ENCODE measurements at regions not wholly inside any gene's neighbourhood (a gene's known extent, or its start where the extent isn't known, plus 50 kb on each side); places are given as distances from the start of the nearest gene placed in this dataset.

- H3K27ac ChIP-seq (ENCODE audit: low read depth): no peak overlapping the region
- H3K4me3 ChIP-seq: no peak overlapping the region
- no peaks in the 10 kb centered on the region for H3K9me2 ChIP-seq (ENCODE audit: insufficient read depth)
- H2AFZ ChIP-seq: no peak overlapping the region
- no peak for DNase-seq (ENCODE audit: low spot score)
- Mint-ChIP-seq H3K9me3 (no peaks in the 10 kb centered on the region), H3K27me3 (ENCODE audit: insufficient read depth, low read depth, poor library complexity) (peaks cover 2% of the 10 kb centered on the region), H3K27ac (no peak overlapping the region), H3K4me3 (no peak overlapping the region), H3K36me3 (ENCODE audit: low read depth) (no peaks in the 10 kb centered on the region), H3K4me1 (peaks cover 11% of the 10 kb centered on the region)
- no peaks in the 10 kb centered on the region for H3F3A ChIP-seq (replicated peaks; ENCODE audit: low read depth)
- H3K36me3 ChIP-seq (ENCODE audit: insufficient read depth): no peaks in the 10 kb centered on the region; the same call in 1 of the 2 replicates
- H3K4me2 ChIP-seq: no peak overlapping the region
- no peak for ATAC-seq
- no peaks in the 10 kb centered on the region for H3K4me1 ChIP-seq (ENCODE audit: insufficient read depth)
- no peaks in the 10 kb centered on the region for H3K27me3 ChIP-seq (ENCODE audit: insufficient read depth)
- no peak for TF ChIP-seq CTCF (conservative IDR thresholded peaks at IDR 0.05; ENCODE audit: low read depth in 2 of 2)
- H3K79me2 ChIP-seq (replicated peaks; ENCODE audit: insufficient read depth): no peaks in the 10 kb centered on the region
- H4K20me1 ChIP-seq (replicated peaks; ENCODE audit: insufficient read depth): no peaks in the 10 kb centered on the region
These were observed 693.6 kb downstream of the PRELID2 start for GRCh38 chr5:145141534-145141933.

GRCh38 chr5:145130996-145131395, 704.1 kb downstream of the PRELID2 start:
- Mint-ChIP-seq H3K27ac (peak overlapping the region; percentile 39; the same call in 1 of the 2 replicates), H3K4me3 (no peak overlapping the region), H3K4me1 (peaks cover 9% of the 10 kb centered on the region; the same call in 2 of the 3 replicates), H3K27me3 (ENCODE audit: insufficient read depth, low read depth, poor library complexity) (no peaks in the 10 kb centered on the region), H3K9me3 (no peaks in the 10 kb centered on the region), H3K36me3 (ENCODE audit: low read depth) (no peaks in the 10 kb centered on the region)
- H3K9me2 ChIP-seq (ENCODE audit: insufficient read depth): no peaks in the 10 kb centered on the region
- H3F3A ChIP-seq (replicated peaks; ENCODE audit: low read depth): no peaks in the 10 kb centered on the region
- H3K27me3 ChIP-seq (ENCODE audit: insufficient read depth): no peaks in the 10 kb centered on the region
- H3K79me2 ChIP-seq (replicated peaks; ENCODE audit: insufficient read depth): no peaks in the 10 kb centered on the region
- H4K20me1 ChIP-seq (replicated peaks; ENCODE audit: insufficient read depth): no peaks in the 10 kb centered on the region
- no peak overlapping the region for H3K4me3 ChIP-seq
- no peak for TF ChIP-seq CTCF (conservative IDR thresholded peaks at IDR 0.05; ENCODE audit: low read depth in 2 of 2)
- no peak for TF ChIP-seq ZNF462 (CRISPR knock-in tag; IDR thresholded peaks at IDR 0.05)
- TF ChIP-seq POLR2AphosphoS5 (IDR thresholded peaks at IDR 0.05; ENCODE audit: low read depth): no peak
- no peak for TF ChIP-seq STAT1 (IDR thresholded peaks at IDR 0.05; ENCODE audit: unreplicated experiment)
- TF ChIP-seq ZNF114 (CRISPR knock-in tag; IDR thresholded peaks at IDR 0.05): no peak
- no peak for TF ChIP-seq EZH2phosphoT487 (IDR thresholded peaks at IDR 0.05; ENCODE audit: unreplicated experiment)
- H3K4me1 ChIP-seq (ENCODE audit: insufficient read depth): peaks cover 20% of the 10 kb centered on the region
- DNase-seq (ENCODE audit: low spot score): peak; percentile 38
- peak overlapping the region; percentile 27 for H3K4me2 ChIP-seq
- H3K27ac ChIP-seq (ENCODE audit: low read depth): no peak overlapping the region
- no peaks in the 10 kb centered on the region for H3K36me3 ChIP-seq (ENCODE audit: insufficient read depth)
- no peak overlapping the region for H2AFZ ChIP-seq
- no peak for ATAC-seq

All from GM23338 (cell line).